ENCODE measurements at regions not wholly inside any gene's neighbourhood (a gene's known extent, or its start where the extent isn't known, plus 50 kb on each side); places are given as distances from the start of the nearest gene placed in this dataset.

GRCh38 chr5:40410964-40411635, 268.6 kb upstream of the PTGER4 start:
- no peak for TF ChIP-seq CTCF (IDR thresholded peaks at IDR 0.05)
- TF ChIP-seq POLR2A (IDR thresholded peaks at IDR 0.05): no peak
- no peak for TF ChIP-seq POLR2AphosphoS5 (IDR thresholded peaks at IDR 0.05)
